Calu3 (cell line): ENCODE measurements at regions not wholly inside any gene's neighbourhood (a gene's known extent, or its start where the extent isn't known, plus 50 kb on each side); places are given as distances from the start of the nearest gene placed in this dataset.
A peak's percentile ranks its signal among the peaks of the same experiment; 100 is the strongest.

ENCODE experiments used
- BruUV-seq: library from RNA; stranded (reverse); fragments of 400-500 nt; replicated peaks from 2 replicates; lab custom pipeline; 2021; lab: Mats Ljungman, UMichigan
- CTCF ChIA-PET: fragments of 300-600 bp; sonication (Branson Sonifier 250); formaldehyde crosslinking; loops from one replicate; lab custom pipeline; 2022; ENCODE audit warnings: antibody characterized with exemption; lab: Charles Lee
- DNase-seq: peaks from one replicate; pipeline ENCODE4 v3.0.0; 2022
- H3K27ac Mint-ChIP-seq: one replicate; pipeline ENCODE4 v1.8.0; 2022; ENCODE audit warnings: mixed read lengths; ENCODE audit not compliant: unreplicated experiment
- H3K27me3 Mint-ChIP-seq: one replicate; pipeline ENCODE4 v1.8.0; 2022; ENCODE audit warnings: mixed read lengths; ENCODE audit not compliant: unreplicated experiment
- H3K36me3 Mint-ChIP-seq: one replicate; pipeline ENCODE4 v1.8.0; 2022; ENCODE audit warnings: mild to moderate bottlenecking, moderate library complexity, mixed read lengths; ENCODE audit not compliant: insufficient read depth, unreplicated experiment
- H3K4me1 Mint-ChIP-seq: one replicate; pipeline ENCODE4 v1.8.0; 2022; ENCODE audit warnings: mild to moderate bottlenecking, low read depth, mixed read lengths; ENCODE audit not compliant: unreplicated experiment
- H3K4me3 Mint-ChIP-seq: one replicate; pipeline ENCODE4 v1.8.0; 2022; ENCODE audit warnings: mild to moderate bottlenecking, low read depth, moderate library complexity, mixed read lengths; ENCODE audit not compliant: unreplicated experiment
- H3K9me3 Mint-ChIP-seq: one replicate; pipeline ENCODE4 v1.8.0; 2022; ENCODE audit warnings: low read depth, mixed read lengths; ENCODE audit not compliant: unreplicated experiment
- CTCF ChIP-seq: fragments of 200-600 bp; IDR thresholded peaks from one replicate; pipeline ENCODE4 v1.8.0; 2022; ENCODE audit warnings: antibody characterized with exemption; ENCODE audit not compliant: unreplicated experiment
- intact Hi-C: fragments of 100-400 bp; cut with micrococcal nuclease; formaldehyde crosslinking; loops from one replicate; pipeline ENCODE4 v1.10.0; 2022; ENCODE audit not compliant: unreplicated experiment

- no peaks in the 10 kb centered on the region for H3K27me3 Mint-ChIP-seq
- CTCF ChIA-PET, result no interaction called here
- intact Hi-C loops, result no loop called here
- peak overlapping the region; percentile 91 for H3K27ac Mint-ChIP-seq
- DNase-seq, result no peak
- BruUV-seq, result no TSS peak
- H3K4me1 Mint-ChIP-seq, result peaks cover 22% of the 10 kb centered on the region
- TF ChIP-seq CTCF, result no peak
- peaks cover 15% of the 10 kb centered on the region for H3K9me3 Mint-ChIP-seq
- H3K4me3 Mint-ChIP-seq, result no peak overlapping the region
- no peaks in the 10 kb centered on the region for H3K36me3 Mint-ChIP-seq
Measured at GRCh38 chr2:122389694-122390093, 634.2 kb downstream of the TSN start.

DNA sequence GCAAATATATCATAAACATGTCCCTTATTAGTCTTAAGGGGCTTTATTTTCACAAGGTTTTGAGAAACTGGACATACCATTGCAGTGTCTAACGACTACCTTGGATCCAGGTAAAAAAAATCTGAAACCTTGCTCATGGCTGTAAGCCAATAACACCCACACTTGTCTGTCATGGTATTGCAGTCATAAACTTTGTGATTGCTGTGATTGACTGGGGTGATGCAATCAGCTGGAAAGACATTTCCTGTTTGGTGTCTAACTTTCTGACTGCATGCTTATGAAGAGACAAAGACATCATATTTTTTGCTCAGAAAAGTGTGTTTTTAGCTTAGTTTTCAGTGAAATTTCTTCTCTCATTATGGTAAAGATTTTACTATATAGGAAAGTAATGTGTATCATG is 635.0 kb downstream of the TSN start:
- DNase-seq, result peak; percentile 48
- H3K27me3 Mint-ChIP-seq, result no peaks in the 10 kb centered on the region
- TF ChIP-seq CTCF, result no peak
- no peaks in the 10 kb centered on the region for H3K36me3 Mint-ChIP-seq
- H3K27ac Mint-ChIP-seq, result peak overlapping the region; percentile 91
- H3K9me3 Mint-ChIP-seq, result peaks cover 15% of the 10 kb centered on the region
- CTCF ChIA-PET, result interaction anchor here (0.7 kb wide), 1 partner anchor 194 kb away, joined by 3 read pairs; no protein-coding TSS in a partner anchor
- H3K4me3 Mint-ChIP-seq, result no peak overlapping the region
- BruUV-seq, result no TSS peak
- H3K4me1 Mint-ChIP-seq, result peaks cover 22% of the 10 kb centered on the region
- intact Hi-C loops, result no loop called here

GRCh38 chr2:122391726-122392125 is 636.3 kb downstream of the TSN start:
- Mint-ChIP-seq H3K36me3 (no peaks in the 10 kb centered on the region), H3K9me3 (peaks cover 15% of the 10 kb centered on the region), H3K27me3 (no peaks in the 10 kb centered on the region), H3K27ac (peak overlapping the region; percentile 91), H3K4me3 (no peak overlapping the region), H3K4me1 (peaks cover 22% of the 10 kb centered on the region)
- no peak for TF ChIP-seq CTCF
- intact Hi-C loops, result no loop called here
- no TSS peak for BruUV-seq
- DNase-seq, result no peak
- CTCF ChIA-PET, result no interaction called here

DNA sequence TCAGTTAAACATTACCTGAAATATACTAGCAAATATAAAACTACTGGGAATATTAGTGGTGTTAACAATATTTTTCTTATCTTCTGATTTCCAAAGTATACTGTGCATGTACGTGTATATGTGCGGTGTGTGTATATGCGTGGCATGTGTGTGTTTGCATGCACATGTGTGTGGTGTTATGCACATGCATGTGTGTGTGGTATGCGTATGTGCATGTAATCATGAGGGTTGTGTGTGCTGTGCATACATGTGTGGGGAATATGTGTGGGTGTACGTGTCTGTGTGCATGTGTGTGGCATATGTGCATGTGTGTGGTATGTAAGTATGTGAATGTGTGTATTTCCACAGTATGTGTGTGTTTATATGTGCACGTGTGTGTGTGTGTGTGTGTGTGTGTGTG is 640.2 kb downstream of the TSN start:
- CTCF ChIA-PET, result no interaction called here
- no peak for TF ChIP-seq CTCF
- H3K4me1 Mint-ChIP-seq, result peaks cover 12% of the 10 kb centered on the region
- peaks cover 3% of the 10 kb centered on the region for H3K9me3 Mint-ChIP-seq
- no peak for DNase-seq
- H3K27me3 Mint-ChIP-seq, result no peaks in the 10 kb centered on the region
- intact Hi-C loops, result no loop called here
- no peak overlapping the region for H3K27ac Mint-ChIP-seq
- H3K4me3 Mint-ChIP-seq, result no peak overlapping the region
- no TSS peak for BruUV-seq
- H3K36me3 Mint-ChIP-seq, result no peaks in the 10 kb centered on the region
